CD4-positive, alpha-beta memory T cell (primary cell): ENCODE measurements at regions not wholly inside any gene's neighbourhood (a gene's known extent, or its start where the extent isn't known, plus 50 kb on each side); places are given as distances from the start of the nearest gene placed in this dataset.

Source experiments
- CTCF ChIA-PET: fragments of 350-600 bp; sonication (Branson Sonifier 250); formaldehyde crosslinking; loops from one replicate; lab custom pipeline; 2021; ENCODE audit warnings: inconsistent platforms; ENCODE audit not compliant: partially characterized antibody; lab: Charles Lee
- POLR2A ChIA-PET: fragments of 350-600 bp; sonication (Branson Sonifier 250); formaldehyde crosslinking; loops from one replicate; lab custom pipeline; 2021; ENCODE audit not compliant: partially characterized antibody; lab: Charles Lee
- DNase-seq, 5 donors: peaks; one replicate each; pipeline versions ENCODE4 v3.0.0 to v3.0.0-alpha.2; 2020 to 2022; ENCODE audit warnings: mixed read lengths in 1 of 5
- H3K27ac ChIP-seq: one replicate; pipeline ENCODE4 v1.7.0; 2013; ENCODE audit warnings: low read depth, low read length
- H3K27me3 ChIP-seq: 2 replicates; pipeline ENCODE4 v1.7.0; 2013; ENCODE audit warnings: mild to moderate bottlenecking, low read length, moderate library complexity; ENCODE audit not compliant: insufficient read depth
- H3K36me3 ChIP-seq: 2 replicates; pipeline ENCODE4 v1.7.0; 2013; ENCODE audit warnings: mild to moderate bottlenecking, low read length, moderate library complexity; ENCODE audit not compliant: insufficient read depth
- H3K4me1 ChIP-seq: 2 replicates; pipeline ENCODE4 v1.7.0; 2013; ENCODE audit warnings: mild to moderate bottlenecking, low read length, moderate library complexity; ENCODE audit not compliant: insufficient read depth
- H3K4me3 ChIP-seq, 2 donors: one replicate each; pipeline ENCODE4 v1.7.0; 2013; ENCODE audit warnings: low read length in 2 of 2, mild to moderate bottlenecking in 1 of 2
- H3K9me3 ChIP-seq, 2 donors: one replicate each; pipeline ENCODE4 v1.7.0; 2013; ENCODE audit warnings: low read length in 2 of 2, control low read depth in 1 of 2; ENCODE audit not compliant: control insufficient read depth in 1 of 2
- H3K27ac Mint-ChIP-seq, 7 donors: one replicate each; pipeline ENCODE4 v1.8.0; 2020 to 2021; ENCODE audit warnings: mixed read lengths in 7 of 7, mild to moderate bottlenecking in 6 of 7, inconsistent platforms in 3 of 7, moderate library complexity in 3 of 7
- H3K27me3 Mint-ChIP-seq, 2 donors: one replicate each; pipeline ENCODE4 v1.8.0; 2020 to 2021; ENCODE audit warnings: mixed read lengths in 2 of 2
- H3K36me3 Mint-ChIP-seq, 2 donors: one replicate each; pipeline ENCODE4 v1.8.0; 2020 to 2021; ENCODE audit warnings: mixed read lengths in 2 of 2, inconsistent platforms in 1 of 2, mild to moderate bottlenecking in 1 of 2
- H3K4me1 Mint-ChIP-seq, 4 donors: one replicate each; pipeline ENCODE4 v1.8.0; 2020 to 2021; ENCODE audit warnings: mixed read lengths in 4 of 4, mild to moderate bottlenecking in 1 of 4
- H3K4me3 Mint-ChIP-seq, 8 donors: one replicate each; pipeline ENCODE4 v1.8.0; 2020 to 2021; ENCODE audit warnings: mixed read lengths in 8 of 8, mild to moderate bottlenecking in 7 of 8, moderate library complexity in 6 of 8, inconsistent platforms in 3 of 8
- H3K9me3 Mint-ChIP-seq, 8 donors: one replicate each; pipeline ENCODE4 v1.8.0; 2020 to 2021; ENCODE audit warnings: mixed read lengths in 8 of 8, mild to moderate bottlenecking in 5 of 8, inconsistent platforms in 3 of 8, moderate library complexity in 1 of 8
- intact Hi-C: fragments of 100-400 bp; cut with micrococcal nuclease; formaldehyde crosslinking; loops from one replicate; pipeline ENCODE4 v1.15.1; 2023

DNA sequence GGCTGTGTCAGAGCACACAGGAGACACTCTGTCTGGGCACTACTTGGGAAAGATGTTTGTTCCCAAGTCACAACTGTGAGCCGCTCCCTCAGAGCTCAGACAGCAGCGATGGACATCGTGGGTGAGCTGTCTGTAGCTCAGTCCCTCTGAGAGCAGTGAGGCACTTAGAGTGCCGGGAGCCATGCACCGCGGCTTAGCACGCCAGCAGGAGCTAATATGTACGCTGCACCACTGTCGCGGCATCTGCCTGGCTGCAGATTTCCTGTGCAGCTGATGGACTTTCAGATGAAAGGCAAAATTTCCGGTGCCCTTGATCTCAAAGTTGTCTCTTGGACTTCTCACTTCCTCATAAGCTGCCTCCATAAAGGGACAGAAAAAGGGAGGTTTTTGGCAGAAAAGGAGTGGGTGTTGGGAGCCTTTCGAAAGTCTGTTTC is 92.8 kb upstream of the ZNF469 start:
- H3K4me1 Mint-ChIP-seq, result no peaks in the 10 kb centered on the region
- no peaks in the 10 kb centered on the region for H3K27me3 ChIP-seq
- DNase-seq, result no peak
- H3K4me3 ChIP-seq, result no peak overlapping the region
- no peaks in the 10 kb centered on the region for H3K36me3 ChIP-seq
- H3K27ac ChIP-seq, result no peak overlapping the region
- H3K27me3 Mint-ChIP-seq, result peaks cover 5 to 10% of the 10 kb centered on the region in 2 donors
- H3K27ac Mint-ChIP-seq, result no peak overlapping the region
- POLR2A ChIA-PET, result no interaction called here
- no peaks in the 10 kb centered on the region for H3K4me1 ChIP-seq
- peaks cover 5 to 6% of the 10 kb centered on the region in 2 donors for H3K9me3 ChIP-seq
- CTCF ChIA-PET, result no interaction called here
- intact Hi-C loops, result no loop called here
- no peak overlapping the region for H3K4me3 Mint-ChIP-seq
- peaks cover 0 to 18% (median 5%) of the 10 kb centered on the region in 8 donors for H3K9me3 Mint-ChIP-seq
- H3K36me3 Mint-ChIP-seq, result peaks cover 0 to 6% of the 10 kb centered on the region in 2 donors

- Histone ChIP-seq H3K27ac (no peak overlapping the region), H3K27me3 (no peaks in the 10 kb centered on the region), H3K4me1 (no peaks in the 10 kb centered on the region), H3K9me3 (peaks cover 5 to 6% of the 10 kb centered on the region in 2 donors), H3K36me3 (no peaks in the 10 kb centered on the region), H3K4me3 (no peak overlapping the region)
- H3K27ac Mint-ChIP-seq, result no peak overlapping the region
- H3K36me3 Mint-ChIP-seq, result peaks cover 0 to 6% of the 10 kb centered on the region in 2 donors
- H3K9me3 Mint-ChIP-seq, result peaks cover 0 to 13% (median 3%) of the 10 kb centered on the region in 8 donors
- no peak for DNase-seq
- H3K27me3 Mint-ChIP-seq, result peaks cover 5 to 10% of the 10 kb centered on the region in 2 donors
- no peaks in the 10 kb centered on the region for H3K4me1 Mint-ChIP-seq
- H3K4me3 Mint-ChIP-seq, result peak overlapping the region in 1 of 8 donors; percentile 7
- intact Hi-C loops, result no loop called here
- CTCF ChIA-PET, result no interaction called here
- POLR2A ChIA-PET, result no interaction called here
Observed at GRCh38 chr16:88290850-88291830, 91.6 kb upstream of the ZNF469 start.

GRCh38 chr16:88292007-88292970 is 90.5 kb upstream of the ZNF469 start:
- POLR2A ChIA-PET, result no interaction called here
- Mint-ChIP-seq H3K9me3 (peaks cover 0 to 7% (median under 1%) of the 10 kb centered on the region in 8 donors), H3K27me3 (peaks cover 5 to 12% of the 10 kb centered on the region in 2 donors), H3K4me1 (peaks cover 0 to 3% (median 0%) of the 10 kb centered on the region in 4 donors), H3K4me3 (no peak overlapping the region), H3K36me3 (peaks cover 0 to 1% of the 10 kb centered on the region in 2 donors), H3K27ac (no peak overlapping the region)
- intact Hi-C loops, result no loop called here
- Histone ChIP-seq H3K27ac (no peak overlapping the region), H3K4me3 (no peak overlapping the region), H3K9me3 (peaks cover 0 to 2% of the 10 kb centered on the region in 2 donors), H3K27me3 (no peaks in the 10 kb centered on the region), H3K36me3 (no peaks in the 10 kb centered on the region), H3K4me1 (no peaks in the 10 kb centered on the region)
- DNase-seq, result no peak
- CTCF ChIA-PET, result no interaction called here

- H3K4me1 Mint-ChIP-seq, result peaks cover 0 to 3% (median 0%) of the 10 kb centered on the region in 4 donors
- ChIA-PET CTCF (no interaction called here), POLR2A (no interaction called here)
- Histone ChIP-seq H3K27ac (no peak overlapping the region), H3K4me3 (no peak overlapping the region), H3K9me3 (no peaks in the 10 kb centered on the region), H3K27me3 (no peaks in the 10 kb centered on the region), H3K4me1 (no peaks in the 10 kb centered on the region), H3K36me3 (no peaks in the 10 kb centered on the region)
- H3K27me3 Mint-ChIP-seq, result peaks cover 5 to 12% of the 10 kb centered on the region in 2 donors
- DNase-seq, result no peak
- no peak overlapping the region for H3K4me3 Mint-ChIP-seq
- no peaks in the 10 kb centered on the region for H3K36me3 Mint-ChIP-seq
- peaks cover 0 to 7% (median 0%) of the 10 kb centered on the region in 8 donors for H3K9me3 Mint-ChIP-seq
- H3K27ac Mint-ChIP-seq, result no peak overlapping the region
- intact Hi-C loops, result no loop called here
Observed at GRCh38 chr16:88293097-88293496, 89.7 kb upstream of the ZNF469 start.

DNA sequence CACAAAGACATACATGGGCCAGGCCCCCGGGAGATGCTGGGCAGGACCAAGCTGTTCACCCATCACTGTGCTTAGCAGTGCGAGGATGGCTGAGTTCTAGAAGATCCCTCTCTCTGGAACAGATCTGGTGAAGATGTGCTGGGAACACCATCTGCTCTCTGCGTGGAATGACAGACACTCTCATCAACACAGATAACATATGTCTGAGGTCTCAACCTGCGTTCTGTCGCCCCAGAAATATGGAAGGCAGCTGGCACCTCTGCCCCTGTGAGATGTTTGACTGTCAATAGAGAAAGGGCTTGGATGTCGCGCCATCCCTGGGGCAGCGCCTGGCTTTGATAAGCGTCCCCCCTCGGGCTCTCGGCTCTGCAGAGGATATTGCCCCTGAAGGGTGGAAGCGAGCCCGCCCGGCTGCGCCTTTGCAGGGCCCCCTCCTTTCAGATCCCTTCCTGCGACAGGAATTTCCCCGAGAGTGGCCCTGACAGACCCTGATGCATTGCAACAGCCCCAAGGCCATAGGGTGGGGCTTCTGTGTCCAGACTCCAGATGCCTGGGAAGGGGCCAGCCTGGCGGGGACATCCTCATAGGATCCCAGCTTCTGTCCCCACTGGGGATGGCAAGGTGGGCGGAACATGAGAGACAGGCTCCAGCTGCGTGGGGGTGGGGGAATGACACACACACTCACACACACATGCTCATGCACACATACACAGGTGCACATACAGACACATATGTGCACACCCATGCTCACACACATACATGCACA is 86.9 kb upstream of the ZNF469 start:
- Histone ChIP-seq H3K27ac (no peak overlapping the region), H3K27me3 (no peaks in the 10 kb centered on the region), H3K4me3 (no peak overlapping the region), H3K9me3 (no peaks in the 10 kb centered on the region), H3K36me3 (no peaks in the 10 kb centered on the region), H3K4me1 (no peaks in the 10 kb centered on the region)
- Mint-ChIP-seq H3K9me3 (peaks cover 0 to 3% (median 0%) of the 10 kb centered on the region in 8 donors), H3K4me3 (no peak overlapping the region), H3K27ac (peak overlapping the region in 1 of 7 donors; percentile 24), H3K4me1 (peaks cover 0 to 4% (median 2%) of the 10 kb centered on the region in 4 donors), H3K27me3 (peaks cover 6 to 15% of the 10 kb centered on the region in 2 donors), H3K36me3 (no peaks in the 10 kb centered on the region)
- intact Hi-C loops, result no loop called here
- CTCF ChIA-PET, result no interaction called here
- DNase-seq, result no peak
- POLR2A ChIA-PET, result no interaction called here

DNA sequence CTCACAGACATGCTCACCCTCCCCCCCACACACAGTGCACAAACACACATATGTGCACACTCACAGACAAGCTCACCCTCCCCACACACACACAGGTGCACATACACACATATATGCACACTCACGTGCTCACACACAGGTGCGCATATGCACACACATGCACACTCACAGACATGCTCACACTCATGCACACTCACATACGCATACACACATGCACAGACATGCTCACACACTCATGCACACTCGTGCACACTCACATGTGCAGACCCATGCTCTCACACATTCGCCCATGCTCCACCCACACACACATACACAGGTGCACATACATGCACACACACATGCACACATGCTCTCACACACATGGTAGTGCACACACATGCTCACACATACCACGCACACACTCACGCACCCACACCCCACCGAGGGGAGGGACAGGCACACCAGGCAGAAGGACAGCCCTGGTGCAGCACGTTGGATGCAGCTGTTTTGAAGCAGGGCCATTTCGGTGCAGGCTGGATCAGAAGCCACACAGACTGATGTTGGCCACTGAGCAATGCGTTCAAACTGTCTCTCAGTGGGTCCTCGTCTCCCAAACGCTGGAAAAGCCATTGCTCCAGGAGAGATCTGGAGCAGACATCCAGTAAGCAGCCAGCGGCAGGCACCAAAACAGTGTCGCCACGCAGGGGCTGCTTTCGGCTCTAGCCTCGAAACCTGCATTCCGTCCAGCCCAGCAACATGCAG is 86.2 kb upstream of the ZNF469 start:
- Mint-ChIP-seq H3K4me3 (no peak overlapping the region), H3K4me1 (peaks cover 0 to 4% (median 2%) of the 10 kb centered on the region in 4 donors), H3K36me3 (no peaks in the 10 kb centered on the region), H3K27ac (peak overlapping the region in 1 of 7 donors; percentile 24), H3K27me3 (peaks cover 6 to 15% of the 10 kb centered on the region in 2 donors), H3K9me3 (peaks cover 0 to 3% (median 0%) of the 10 kb centered on the region in 8 donors)
- no peaks in the 10 kb centered on the region for H3K36me3 ChIP-seq
- no peak overlapping the region for H3K4me3 ChIP-seq
- CTCF ChIA-PET, result no interaction called here
- POLR2A ChIA-PET, result no interaction called here
- DNase-seq, result no peak
- no peak overlapping the region for H3K27ac ChIP-seq
- intact Hi-C loops, result no loop called here
- H3K4me1 ChIP-seq, result no peaks in the 10 kb centered on the region
- H3K9me3 ChIP-seq, result no peaks in the 10 kb centered on the region
- H3K27me3 ChIP-seq, result no peaks in the 10 kb centered on the region
